NCI-H187 treated with DMSO at 0.1 percent for 48 hours (cell line): ENCODE measurements at regions not wholly inside any gene's neighbourhood (a gene's known extent, or its start where the extent isn't known, plus 50 kb on each side); places are given as distances from the start of the nearest gene placed in this dataset.

ENCODE experiments used
- DNase-seq: peaks from one replicate; lab custom pipeline; 2025; lab: John Stamatoyannopoulos, UW

- no peak for DNase-seq
These were observed 195.4 kb downstream of the MACC1 start for GRCh38 chr7:20021831-20022230.

DNA sequence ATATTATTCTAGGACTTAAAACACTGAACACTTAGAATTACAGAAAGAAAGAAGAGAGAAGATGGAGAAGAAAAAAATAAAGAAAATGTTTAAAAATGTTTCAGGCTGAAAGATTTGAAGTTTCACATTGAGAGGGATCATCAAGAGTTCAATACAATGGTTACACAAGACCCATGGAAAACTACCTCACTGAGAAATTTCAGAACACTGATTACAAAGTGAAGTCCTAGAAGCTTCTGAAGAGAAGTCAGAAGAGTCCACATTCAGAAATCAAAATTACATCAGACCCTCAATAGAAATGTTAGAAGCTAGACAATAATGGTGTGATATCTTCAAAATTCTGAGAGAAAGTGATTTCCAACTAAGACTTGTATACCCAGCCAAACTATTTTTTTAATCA is 196.1 kb downstream of the MACC1 start:
- no peak for DNase-seq

- DNase-seq, result no peak
These were observed 197.3 kb downstream of the MACC1 start for GRCh38 chr7:20019757-20020432.

- no peak for DNase-seq
These were observed 200.5 kb downstream of the MACC1 start for GRCh38 chr7:20016669-20017068.

- DNase-seq, result no peak
These were observed 203.6 kb downstream of the MACC1 start for GRCh38 chr7:20013536-20013935.

DNA sequence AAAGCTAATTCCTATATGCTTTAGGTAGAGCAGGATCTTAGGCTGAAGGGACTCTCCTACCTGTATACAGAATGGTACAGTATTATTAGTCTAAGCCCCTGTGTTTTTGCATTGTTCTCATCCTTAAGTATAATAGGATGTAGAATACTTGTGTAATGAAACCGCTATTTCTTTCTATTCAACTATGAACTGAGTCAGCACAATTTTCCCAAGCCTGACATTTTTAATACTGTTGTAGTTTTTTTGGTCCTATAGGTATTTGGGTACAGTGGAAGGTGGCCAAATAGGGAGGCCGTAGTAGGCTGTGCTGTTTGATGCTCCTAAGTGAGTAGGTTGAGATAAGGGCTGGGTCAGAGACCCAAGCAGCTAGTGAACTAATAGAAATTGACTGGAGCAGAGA is 205.1 kb downstream of the MACC1 start:
- DNase-seq, result no peak

DNA sequence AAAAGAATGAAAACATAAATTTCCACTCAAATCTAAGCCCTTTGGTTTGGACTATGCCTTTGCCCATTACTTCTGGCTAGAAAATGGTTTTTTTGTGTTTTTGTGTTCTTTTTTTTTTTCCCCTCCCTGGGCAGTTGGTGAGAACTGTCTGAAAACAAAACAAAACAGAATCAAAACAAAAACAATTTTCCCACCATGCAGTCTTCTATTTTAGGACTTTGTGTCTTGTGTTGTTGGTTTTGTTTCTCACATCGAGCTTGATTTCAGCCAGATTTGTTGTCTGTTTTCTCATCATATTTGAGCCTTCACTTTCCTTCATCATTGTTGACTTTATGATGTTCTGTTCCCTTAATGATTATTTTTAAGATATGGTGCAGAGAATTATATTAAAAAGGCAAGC is 206.3 kb downstream of the MACC1 start:
- no peak for DNase-seq

DNA sequence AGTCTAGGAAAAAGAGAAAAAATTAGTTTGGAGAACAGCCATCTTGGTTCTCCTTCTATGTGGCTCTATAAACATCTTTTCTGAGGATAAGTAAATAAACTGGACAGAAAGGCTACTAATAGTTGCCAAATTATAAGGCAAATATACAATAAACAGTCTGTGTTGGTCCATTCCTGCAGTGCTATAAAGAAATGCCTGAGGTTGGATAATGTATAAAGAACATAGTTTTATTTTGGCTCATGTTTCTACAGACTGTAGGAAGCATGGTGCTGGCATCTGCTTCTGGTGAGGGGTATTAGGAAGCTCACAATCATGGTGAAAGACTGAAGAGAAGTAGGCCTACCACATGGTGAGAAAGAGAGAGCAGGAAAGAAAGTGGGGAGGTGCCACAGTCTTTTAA is 209.7 kb downstream of the MACC1 start:
- no peak for DNase-seq

DNA sequence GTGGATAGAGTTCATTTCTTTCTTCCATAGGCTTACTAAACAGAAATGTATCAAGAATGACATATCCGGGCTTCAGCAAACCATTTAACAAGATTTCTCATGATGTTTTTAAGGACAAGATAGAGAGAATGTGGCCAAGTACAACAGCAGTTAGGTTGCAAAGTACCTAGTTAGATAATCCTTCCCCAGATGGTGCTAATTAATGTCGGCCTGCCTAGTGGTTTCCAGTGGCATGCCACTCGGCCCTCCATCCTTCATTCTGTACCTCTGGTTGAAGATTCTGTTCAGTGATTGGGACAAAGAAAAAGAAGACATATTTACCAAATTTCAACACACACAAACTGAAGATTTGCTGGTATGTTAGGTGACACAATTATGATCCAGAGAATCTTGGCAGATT is 212.1 kb downstream of the MACC1 start:
- DNase-seq, result no peak

DNA sequence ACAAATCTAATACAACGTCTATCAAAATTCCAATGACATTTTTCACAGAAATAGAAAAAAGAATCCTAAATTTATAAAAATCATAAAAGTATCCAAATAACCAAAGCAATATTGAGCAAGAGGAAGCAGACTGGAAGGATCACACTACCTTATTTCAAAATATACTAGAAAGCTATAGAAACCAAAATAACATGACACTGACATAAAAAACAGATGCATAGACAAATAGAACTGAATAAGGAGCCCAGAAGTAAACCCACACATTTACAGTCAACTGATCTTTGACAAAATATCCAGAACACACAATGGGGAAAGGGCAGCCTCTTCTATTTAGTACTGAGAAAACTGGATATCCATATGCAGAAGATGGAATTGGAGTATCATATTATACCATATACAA is 217.5 kb downstream of the MACC1 start:
- DNase-seq, result no peak

DNA sequence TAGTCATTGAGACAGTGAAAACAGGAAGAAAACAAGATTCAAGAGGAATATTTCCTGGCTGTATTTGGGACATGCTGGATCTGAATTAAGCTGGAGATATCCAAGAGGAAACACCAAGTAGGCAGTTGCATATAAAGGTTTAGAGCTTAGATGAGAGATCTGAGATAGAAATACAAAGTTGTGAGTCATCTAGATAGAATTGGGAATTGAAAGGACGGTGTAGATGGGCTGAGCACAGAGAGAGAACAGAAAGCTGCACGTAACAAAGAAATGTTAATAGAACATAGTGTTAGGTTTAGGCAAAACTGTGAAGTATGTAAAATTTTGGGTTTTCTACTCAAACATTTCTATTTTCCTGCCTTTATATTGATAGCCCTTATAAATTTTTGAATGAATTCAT is 218.5 kb upstream of the TMEM196 start:
- no peak for DNase-seq

DNA sequence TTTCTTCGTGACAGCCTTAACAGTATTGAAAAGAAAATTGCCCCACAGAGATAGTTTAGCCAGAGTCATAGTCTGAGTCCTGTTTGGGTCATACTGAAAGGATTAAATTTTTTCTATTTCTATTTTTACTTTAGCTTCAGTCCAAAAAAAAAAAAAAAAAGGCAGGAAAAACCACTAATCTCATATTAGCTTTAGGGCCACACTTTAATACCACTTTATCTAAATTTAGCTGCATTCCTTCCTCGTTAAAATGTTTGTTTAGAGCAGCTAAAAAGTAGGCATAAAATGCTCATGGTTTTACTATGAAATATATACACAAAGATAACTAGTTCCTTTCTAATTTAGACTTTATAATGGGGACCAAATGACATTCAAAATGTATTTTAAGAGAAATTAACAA is 216.5 kb upstream of the TMEM196 start:
- DNase-seq, result no peak

- DNase-seq, result no peak
These were observed 215.4 kb upstream of the TMEM196 start for GRCh38 chr7:19988860-19989259.

GRCh38 chr7:19984231-19984632 is 210.8 kb upstream of the TMEM196 start:
- no peak for DNase-seq

DNA sequence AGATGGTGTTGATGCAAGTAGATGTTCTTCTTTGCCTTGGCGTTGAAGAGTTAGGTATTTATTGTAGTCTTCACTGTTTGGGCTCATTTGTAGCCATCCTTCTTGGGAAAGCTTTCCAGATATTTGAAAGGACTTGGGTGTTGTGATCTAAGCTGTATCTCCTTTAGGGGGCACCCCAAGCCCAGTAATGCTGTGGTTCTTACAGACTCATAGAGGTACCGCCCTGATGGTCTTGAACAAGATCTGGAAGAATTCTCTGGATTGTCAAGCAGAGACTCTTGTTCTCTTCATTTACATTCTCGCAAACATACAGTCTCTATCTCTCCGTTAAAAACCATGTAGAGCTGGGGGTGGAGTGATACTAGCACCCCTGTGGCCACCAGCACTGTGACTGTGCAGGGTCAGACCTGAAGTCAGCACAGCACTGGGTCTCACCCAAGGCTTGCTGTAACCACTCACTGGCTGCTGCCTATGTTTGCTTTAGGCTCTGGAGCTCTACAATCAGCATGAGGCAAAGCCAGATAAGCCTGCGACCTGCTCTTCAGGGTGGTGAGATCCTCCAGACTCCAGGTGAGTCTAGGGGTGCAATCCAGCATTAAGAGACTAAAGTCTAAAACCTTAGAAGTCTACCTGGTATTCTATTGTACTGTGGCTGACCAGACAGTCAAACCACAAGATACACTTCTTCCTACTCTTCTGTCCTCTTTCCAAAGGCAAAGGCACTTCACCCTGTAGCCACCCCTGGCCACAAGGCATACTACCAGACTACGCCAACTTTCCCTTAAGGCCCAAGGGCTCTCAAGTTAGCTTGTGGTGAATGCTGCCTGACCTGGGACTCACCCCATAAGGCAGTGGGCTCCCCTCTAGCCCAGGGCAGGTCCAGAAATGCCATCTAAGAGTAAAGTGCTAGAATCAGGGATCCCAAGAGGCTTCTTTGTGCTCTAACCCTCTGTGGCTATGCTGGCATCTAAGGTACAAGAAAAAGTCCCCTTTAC is 209.7 kb upstream of the TMEM196 start:
- DNase-seq, result no peak

- DNase-seq, result no peak
These were observed 200.2 kb upstream of the TMEM196 start for GRCh38 chr7:19973581-19973980.

- DNase-seq, result no peak
These were observed 199.5 kb upstream of the TMEM196 start for GRCh38 chr7:19972876-19973275.

DNA sequence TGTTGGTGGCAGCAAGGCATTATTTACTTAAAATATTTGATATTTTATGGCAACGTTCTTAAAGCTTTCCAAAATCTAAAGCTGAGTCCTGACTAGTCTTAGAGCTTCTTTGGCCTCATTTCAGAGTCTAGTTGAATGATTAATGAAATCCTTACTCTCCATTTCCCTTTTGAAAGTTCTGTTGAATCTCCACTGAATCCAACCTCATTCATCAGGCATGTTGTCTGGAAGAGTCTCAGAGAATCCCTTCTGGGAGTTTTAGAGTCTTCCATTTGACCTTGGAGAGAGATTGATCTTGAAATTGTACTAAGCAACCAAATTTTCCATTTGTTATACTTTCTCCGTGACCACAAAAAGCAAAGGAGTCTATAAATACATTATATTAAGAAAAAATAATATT is 198.5 kb upstream of the TMEM196 start:
- DNase-seq, result no peak

DNA sequence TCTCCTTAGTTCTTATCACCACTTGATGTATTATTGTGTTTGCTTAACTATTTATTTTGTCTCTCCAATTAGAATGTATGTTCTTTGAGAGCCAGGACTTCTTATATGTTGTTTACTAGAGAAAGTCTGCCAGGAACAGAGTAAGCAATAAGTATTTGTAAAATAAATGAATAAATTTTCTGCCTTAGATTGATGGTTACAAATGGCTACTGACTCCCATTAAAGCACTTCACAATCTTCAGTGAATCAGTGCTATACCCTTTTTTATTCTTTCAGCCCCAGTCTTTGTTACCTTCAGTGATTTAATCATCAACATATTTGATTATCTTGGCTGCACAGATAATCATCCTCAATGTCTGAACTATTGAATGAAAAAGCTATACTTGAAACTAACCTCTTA is 197.1 kb upstream of the TMEM196 start:
- DNase-seq, result no peak

- no peak for DNase-seq
These were observed 196.6 kb upstream of the TMEM196 start for GRCh38 chr7:19969859-19970493.

DNA sequence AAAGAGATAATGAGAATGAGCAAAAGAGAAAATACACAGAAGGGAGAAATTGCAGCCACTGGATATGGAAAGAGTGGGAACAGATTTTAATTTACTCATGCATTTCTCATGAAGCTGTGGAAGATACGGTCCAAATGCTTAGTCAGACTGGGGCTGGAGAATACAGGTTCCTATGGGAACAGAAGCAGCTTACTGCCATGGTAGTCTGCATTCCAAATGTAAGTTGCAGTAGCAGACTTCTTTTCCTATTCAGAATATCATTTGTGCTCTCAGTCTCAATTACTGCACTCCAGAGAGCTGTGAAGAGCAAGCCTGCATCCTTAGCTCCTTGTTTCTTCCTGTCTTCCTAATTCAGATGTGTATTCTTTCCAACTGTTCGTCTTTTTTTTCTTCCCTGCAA is 190.8 kb upstream of the TMEM196 start:
- no peak for DNase-seq

- DNase-seq, result no peak
These were observed 190.3 kb upstream of the TMEM196 start for GRCh38 chr7:19963695-19964094.

DNA sequence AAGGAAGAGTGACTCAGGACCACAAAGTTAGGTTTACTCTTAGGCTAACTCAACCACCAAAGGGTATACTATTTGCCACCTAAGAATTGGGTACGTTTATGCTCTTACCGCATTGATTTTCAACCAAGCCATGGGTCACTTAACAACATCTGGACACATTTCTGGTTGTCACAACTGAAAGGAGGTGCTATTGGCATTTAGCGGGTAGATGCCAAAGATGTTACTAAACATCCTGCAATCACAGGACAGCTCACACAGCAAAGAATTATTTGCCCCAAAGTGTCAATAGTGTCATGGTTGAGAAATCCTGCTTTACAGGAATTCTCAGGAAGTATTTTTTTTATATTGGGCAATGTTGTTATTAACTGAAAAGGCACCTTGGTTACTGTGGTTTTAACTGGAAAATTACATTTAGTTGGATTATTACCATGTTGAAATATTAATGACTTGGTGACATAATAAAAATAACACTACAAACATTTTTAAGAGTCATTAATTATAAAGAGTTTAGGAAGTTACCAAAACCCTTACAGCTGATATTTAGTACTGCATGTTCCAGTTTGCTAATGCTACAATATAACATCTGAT is 185.0 kb upstream of the TMEM196 start:
- no peak for DNase-seq
